NB4 (cell line): ENCODE measurements at regions not wholly inside any gene's neighbourhood (a gene's known extent, or its start where the extent isn't known, plus 50 kb on each side); places are given as distances from the start of the nearest gene placed in this dataset.

ENCODE experiments used
- CTCF ChIP-seq: IDR thresholded peaks from one replicate; pipeline ENCODE4 v1.5.1; 2012; ENCODE audit warnings: low read depth, low read length
- MYC ChIP-seq: IDR thresholded peaks from 2 replicates; pipeline ENCODE4 v1.6.1; 2011; ENCODE audit warnings: low read depth, low read length

DNA sequence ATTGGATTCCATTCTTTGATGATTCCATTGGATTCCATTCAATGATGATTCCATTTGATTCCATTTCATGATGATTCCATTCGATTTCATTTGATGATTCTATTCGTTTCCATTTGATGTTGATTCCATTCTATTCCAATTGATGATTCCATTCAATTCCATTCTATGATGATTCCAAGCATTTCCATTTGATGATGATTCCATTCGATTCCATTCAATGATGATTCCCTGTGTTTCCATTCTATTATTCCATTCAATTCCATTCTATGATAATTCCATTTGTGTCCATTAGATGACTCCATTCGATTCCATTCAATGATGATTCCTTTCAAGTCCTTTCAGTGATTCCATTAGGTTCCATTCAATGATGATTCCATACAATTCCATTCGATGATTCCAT lies 1090.5 kb downstream of the RPIA start:
- TF ChIP-seq CTCF (no peak), MYC (no peak)
